ENCODE measurements at regions not wholly inside any gene's neighbourhood (a gene's known extent, or its start where the extent isn't known, plus 50 kb on each side); places are given as distances from the start of the nearest gene placed in this dataset.

DNA sequence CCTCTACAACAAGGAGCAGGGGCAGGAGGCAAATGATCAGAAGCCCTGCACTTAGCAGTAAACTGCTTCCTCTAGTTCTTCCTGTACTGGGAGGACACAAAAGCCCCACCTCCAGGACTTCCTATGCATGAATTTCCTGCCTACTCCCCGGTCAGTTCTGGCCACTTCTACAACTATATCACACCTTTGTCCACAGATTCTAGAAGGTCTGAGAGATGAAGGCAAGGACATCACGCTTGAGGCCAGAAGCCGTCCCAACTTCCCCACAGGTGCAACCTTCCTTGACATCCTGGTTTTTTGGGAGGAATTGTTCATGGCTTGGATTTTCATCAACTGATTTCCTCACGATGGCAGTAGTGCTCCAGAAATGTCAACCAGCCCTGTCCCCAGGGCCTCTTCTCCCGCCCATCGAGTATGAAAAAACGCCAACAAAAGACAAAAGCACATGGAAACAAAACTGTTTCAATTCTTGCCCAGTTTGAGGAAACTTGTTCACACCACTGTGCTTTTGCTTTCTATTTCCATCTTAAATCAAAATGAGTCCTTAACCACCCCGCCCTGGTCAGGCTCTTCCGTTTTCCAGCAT, 206.5 kb upstream of the STK26 start (continued):
- TF ChIP-seq PRDM6 (tag by site-specific recombination; IDR thresholded peaks at IDR 0.05): peak; percentile 35; the same call in 1 of the 2 replicates
- 0 out of 2 replicates have a peak, but pooled peaks have one; percentile 23 for TF ChIP-seq ZBTB8A (tag by site-specific recombination; IDR thresholded peaks at IDR 0.05)
- TF ChIP-seq, protein P1, sequence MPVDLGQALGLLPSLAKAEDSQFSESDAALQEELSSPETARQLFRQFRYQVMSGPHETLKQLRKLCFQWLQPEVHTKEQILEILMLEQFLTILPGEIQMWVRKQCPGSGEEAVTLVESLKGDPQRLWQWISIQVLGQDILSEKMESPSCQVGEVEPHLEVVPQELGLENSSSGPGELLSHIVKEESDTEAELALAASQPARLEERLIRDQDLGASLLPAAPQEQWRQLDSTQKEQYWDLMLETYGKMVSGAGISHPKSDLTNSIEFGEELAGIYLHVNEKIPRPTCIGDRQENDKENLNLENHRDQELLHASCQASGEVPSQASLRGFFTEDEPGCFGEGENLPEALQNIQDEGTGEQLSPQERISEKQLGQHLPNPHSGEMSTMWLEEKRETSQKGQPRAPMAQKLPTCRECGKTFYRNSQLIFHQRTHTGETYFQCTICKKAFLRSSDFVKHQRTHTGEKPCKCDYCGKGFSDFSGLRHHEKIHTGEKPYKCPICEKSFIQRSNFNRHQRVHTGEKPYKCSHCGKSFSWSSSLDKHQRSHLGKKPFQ (tag by site-specific recombination; IDR thresholded peaks at IDR 0.05): peak; percentile 99
- peak; percentile 73 for TF ChIP-seq PRDM1 (tag by site-specific recombination; IDR thresholded peaks at IDR 0.05)
- TF ChIP-seq FEZF1 (tag by site-specific recombination; IDR thresholded peaks at IDR 0.05): peak; percentile 79
- TF ChIP-seq ZNF629 (tag by site-specific recombination; IDR thresholded peaks at IDR 0.05): peak; percentile 57; the same call in 1 of the 2 replicates
- 0 out of 2 replicates have a peak, but pooled peaks have one; percentile 25 for TF ChIP-seq SP7 (tag by site-specific recombination; IDR thresholded peaks at IDR 0.05)
- TF ChIP-seq BCL6B (tag by site-specific recombination; IDR thresholded peaks at IDR 0.05): no peak
- TF ChIP-seq KLF1 (tag by site-specific recombination; IDR thresholded peaks at IDR 0.05): 0 out of 2 replicates have a peak, but pooled peaks have one; percentile 21

- peaks cover 3 to 33% of the 10 kb centered on the region in 2 experiments; a peak in 2 of 3 replicates for H3K36me3 ChIP-seq (ENCODE audit: control insufficient read depth in 2 of 2, insufficient read depth in 1 of 2, low read length in 2 of 2)
- H3K27ac ChIP-seq (ENCODE audit: extremely low read depth, low read depth, low read length): no peak overlapping the region
- H3K9me3 ChIP-seq (ENCODE audit: control insufficient read depth, insufficient read depth, low read depth, low read length): no peaks in the 10 kb centered on the region
- CTCF ChIA-PET: interaction anchor here (0.6 kb wide), 2 partner anchors 28 to 143 kb away, joined by 3 read pairs; no protein-coding TSS in a partner anchor
- no peak for TF ChIP-seq ZNF707 (tag by site-specific recombination; IDR thresholded peaks at IDR 0.05)
- TF ChIP-seq PRDM1 (tag by site-specific recombination; IDR thresholded peaks at IDR 0.05): peak; percentile 74; the same call in 1 of the 2 replicates
- no peak for TF ChIP-seq ZNF548 (tag by site-specific recombination; IDR thresholded peaks at IDR 0.05)
- TF ChIP-seq ZNF585B (tag by site-specific recombination; IDR thresholded peaks at IDR 0.05): no peak
- peak; percentile 68 for TF ChIP-seq ATF2 (tag by site-specific recombination; IDR thresholded peaks at IDR 0.05; ENCODE audit: low read depth)
- TF ChIP-seq ZNF302 (tag by site-specific recombination; IDR thresholded peaks at IDR 0.05; ENCODE audit: low read depth): no peak
- H3K4me3 ChIP-seq (ENCODE audit: low read depth, low read length): no peak overlapping the region
- POLR2A ChIA-PET: no interaction called here
- H3K4me1 ChIP-seq (ENCODE audit: control insufficient read depth, insufficient read depth, low read length): peaks cover 4% of the 10 kb centered on the region; the same call in 1 of the 2 replicates
These were observed 204.7 kb upstream of the STK26 start for GRCh38 chrX:131818297-131818936.

DNA sequence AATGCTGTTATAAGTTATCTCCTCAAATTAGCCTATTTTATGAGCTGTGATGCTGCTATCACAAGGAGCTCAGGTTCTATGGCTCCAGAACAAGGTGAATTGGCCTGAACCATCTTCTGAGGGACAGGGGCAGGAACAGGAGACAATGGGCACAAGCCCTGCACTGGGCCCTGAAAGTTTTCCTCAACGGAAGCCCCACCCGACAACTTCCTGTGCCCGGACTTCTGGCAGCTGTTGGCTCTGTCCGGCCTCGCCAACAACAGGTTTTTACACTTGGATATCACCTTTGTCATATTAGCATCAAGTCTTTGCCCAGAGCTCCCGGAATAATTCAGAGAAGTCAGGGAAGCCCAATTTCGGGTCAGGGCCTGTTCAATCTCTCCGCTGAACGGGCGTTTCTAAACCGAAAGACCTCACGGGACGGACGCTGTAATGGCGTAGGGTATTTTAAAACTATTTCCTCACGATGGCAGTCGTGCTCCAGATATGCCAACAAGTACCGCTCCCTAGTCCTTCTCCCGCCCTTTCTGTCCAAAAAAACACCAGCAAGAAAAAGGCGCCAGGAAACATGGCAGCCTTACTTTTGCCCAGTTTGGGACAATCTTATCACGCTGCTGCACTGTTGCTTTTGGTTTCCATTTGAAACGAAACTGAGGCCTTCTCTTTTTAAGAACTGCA, 201.0 kb upstream of the STK26 start:
- H3K27ac ChIP-seq (ENCODE audit: extremely low read depth, low read depth, low read length): peak overlapping the region; percentile 79
- ChIA-PET CTCF (interaction anchor here (0.6 to 2.2 kb wide), 13 partner anchors 10 to 981 kb away, joined by 3 to 9 read pairs (median 4); no protein-coding TSS in a partner anchor), POLR2A (no interaction called here)
- H3K36me3 ChIP-seq (ENCODE audit: control insufficient read depth in 2 of 2, insufficient read depth in 1 of 2, low read length in 2 of 2): peaks cover 8 to 64% of the 10 kb centered on the region in 2 experiments; a peak in 2 of 3 replicates
- peak overlapping the region; percentile 49 for H3K4me3 ChIP-seq (ENCODE audit: low read depth, low read length)
- H3K4me1 ChIP-seq (ENCODE audit: control insufficient read depth, insufficient read depth, low read length): peaks cover 4% of the 10 kb centered on the region; the same call in 1 of the 2 replicates
- no peaks in the 10 kb centered on the region for H3K9me3 ChIP-seq (ENCODE audit: control insufficient read depth, insufficient read depth, low read depth, low read length)
- TF ChIP-seq, protein P2, sequence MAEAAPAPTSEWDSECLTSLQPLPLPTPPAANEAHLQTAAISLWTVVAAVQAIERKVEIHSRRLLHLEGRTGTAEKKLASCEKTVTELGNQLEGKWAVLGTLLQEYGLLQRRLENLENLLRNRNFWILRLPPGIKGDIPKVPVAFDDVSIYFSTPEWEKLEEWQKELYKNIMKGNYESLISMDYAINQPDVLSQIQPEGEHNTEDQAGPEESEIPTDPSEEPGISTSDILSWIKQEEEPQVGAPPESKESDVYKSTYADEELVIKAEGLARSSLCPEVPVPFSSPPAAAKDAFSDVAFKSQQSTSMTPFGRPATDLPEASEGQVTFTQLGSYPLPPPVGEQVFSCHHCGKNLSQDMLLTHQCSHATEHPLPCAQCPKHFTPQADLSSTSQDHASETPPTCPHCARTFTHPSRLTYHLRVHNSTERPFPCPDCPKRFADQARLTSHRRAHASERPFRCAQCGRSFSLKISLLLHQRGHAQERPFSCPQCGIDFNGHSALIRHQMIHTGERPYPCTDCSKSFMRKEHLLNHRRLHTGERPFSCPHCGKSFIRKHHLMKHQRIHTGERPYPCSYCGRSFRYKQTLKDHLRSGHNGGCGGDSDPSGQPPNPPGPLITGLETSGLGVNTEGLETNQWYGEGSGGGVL (tag by site-specific recombination; IDR thresholded peaks at IDR 0.05): no peak
- TF ChIP-seq ZSCAN5A (tag by site-specific recombination; IDR thresholded peaks at IDR 0.05) (no peak), ZBTB17 (tag by site-specific recombination; IDR thresholded peaks at IDR 0.05) (no peak), ZNF791 (tag by site-specific recombination; IDR thresholded peaks at IDR 0.05) (no peak)

Data from HEK293 (cell line).